SK-N-SH (cell line): ENCODE measurements at regions not wholly inside any gene's neighbourhood (a gene's known extent, or its start where the extent isn't known, plus 50 kb on each side); places are given as distances from the start of the nearest gene placed in this dataset.

Experiments used
- EP300 ChIP-seq, 2 experiments: IDR thresholded peaks; 2 replicates each; pipeline versions ENCODE4 v1.4.0 to v1.6.1; 2012; ENCODE audit warnings: borderline replicate concordance in 1 of 2, low read depth in 1 of 2, low read length in 1 of 2
- TF ChIP-seq, protein P1 (sequence below): fragments of 200-600 bp; sonication (generic); IDR thresholded peaks from 2 replicates; pipeline ENCODE4 v1.6.1; 2017; ENCODE audit warnings: antibody characterized with exemption, mild to moderate bottlenecking, moderate library complexity

DNA sequence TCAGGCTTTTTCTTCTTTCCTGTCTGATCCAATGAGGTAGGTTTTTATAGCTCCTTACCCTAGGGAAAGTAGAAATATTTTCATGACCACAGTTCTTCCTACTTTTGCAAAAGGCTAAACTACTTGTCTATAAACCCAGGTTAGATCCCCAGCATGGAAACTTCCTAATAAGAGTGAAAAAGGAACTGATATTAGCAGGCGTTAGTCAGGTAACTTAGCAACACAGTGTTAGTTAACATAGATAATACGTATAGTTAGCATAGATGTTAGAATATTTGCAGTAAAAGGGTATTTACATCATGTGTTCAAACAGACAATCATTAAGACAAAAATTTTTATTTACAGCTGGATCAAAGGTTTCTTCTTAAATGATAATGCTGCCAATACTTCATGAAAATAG lies 162.9 kb upstream of the DAB2 start:
- no peak for TF ChIP-seq EP300 (IDR thresholded peaks at IDR 0.05; ENCODE audit: borderline replicate concordance in 1 of 2, low read depth in 1 of 2, low read length in 1 of 2)
- TF ChIP-seq, protein P1, sequence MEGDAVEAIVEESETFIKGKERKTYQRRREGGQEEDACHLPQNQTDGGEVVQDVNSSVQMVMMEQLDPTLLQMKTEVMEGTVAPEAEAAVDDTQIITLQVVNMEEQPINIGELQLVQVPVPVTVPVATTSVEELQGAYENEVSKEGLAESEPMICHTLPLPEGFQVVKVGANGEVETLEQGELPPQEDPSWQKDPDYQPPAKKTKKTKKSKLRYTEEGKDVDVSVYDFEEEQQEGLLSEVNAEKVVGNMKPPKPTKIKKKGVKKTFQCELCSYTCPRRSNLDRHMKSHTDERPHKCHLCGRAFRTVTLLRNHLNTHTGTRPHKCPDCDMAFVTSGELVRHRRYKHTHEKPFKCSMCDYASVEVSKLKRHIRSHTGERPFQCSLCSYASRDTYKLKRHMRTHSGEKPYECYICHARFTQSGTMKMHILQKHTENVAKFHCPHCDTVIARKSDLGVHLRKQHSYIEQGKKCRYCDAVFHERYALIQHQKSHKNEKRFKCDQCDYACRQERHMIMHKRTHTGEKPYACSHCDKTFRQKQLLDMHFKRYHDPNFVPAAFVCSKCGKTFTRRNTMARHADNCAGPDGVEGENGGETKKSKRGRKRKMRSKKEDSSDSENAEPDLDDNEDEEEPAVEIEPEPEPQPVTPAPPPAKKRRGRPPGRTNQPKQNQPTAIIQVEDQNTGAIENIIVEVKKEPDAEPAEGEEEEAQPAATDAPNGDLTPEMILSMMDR, result no peak
